CD4-positive, alpha-beta memory T cell (primary cell): ENCODE measurements at regions not wholly inside any gene's neighbourhood (a gene's known extent, or its start where the extent isn't known, plus 50 kb on each side); places are given as distances from the start of the nearest gene placed in this dataset.
"Not testable (repeated sequence)": the region's sequence is repeated elsewhere in the genome, so short reads cannot be mapped to it uniquely, and the experiment has no call there.

Experiments used
- CTCF ChIA-PET: fragments of 350-600 bp; sonication (Branson Sonifier 250); formaldehyde crosslinking; loops from one replicate; lab custom pipeline; 2021; ENCODE audit warnings: inconsistent platforms; ENCODE audit not compliant: partially characterized antibody; lab: Charles Lee
- POLR2A ChIA-PET: fragments of 350-600 bp; sonication (Branson Sonifier 250); formaldehyde crosslinking; loops from one replicate; lab custom pipeline; 2021; ENCODE audit not compliant: partially characterized antibody; lab: Charles Lee
- DNase-seq, 5 donors: peaks; one replicate each; pipeline versions ENCODE4 v3.0.0 to v3.0.0-alpha.2; 2020 to 2022; ENCODE audit warnings: mixed read lengths in 1 of 5
- H3K27ac ChIP-seq: one replicate; pipeline ENCODE4 v1.7.0; 2013; ENCODE audit warnings: low read depth, low read length
- H3K27me3 ChIP-seq: 2 replicates; pipeline ENCODE4 v1.7.0; 2013; ENCODE audit warnings: mild to moderate bottlenecking, low read length, moderate library complexity; ENCODE audit not compliant: insufficient read depth
- H3K36me3 ChIP-seq: 2 replicates; pipeline ENCODE4 v1.7.0; 2013; ENCODE audit warnings: mild to moderate bottlenecking, low read length, moderate library complexity; ENCODE audit not compliant: insufficient read depth
- H3K4me1 ChIP-seq: 2 replicates; pipeline ENCODE4 v1.7.0; 2013; ENCODE audit warnings: mild to moderate bottlenecking, low read length, moderate library complexity; ENCODE audit not compliant: insufficient read depth
- H3K4me3 ChIP-seq, 2 donors: one replicate each; pipeline ENCODE4 v1.7.0; 2013; ENCODE audit warnings: low read length in 2 of 2, mild to moderate bottlenecking in 1 of 2
- H3K9me3 ChIP-seq, 2 donors: one replicate each; pipeline ENCODE4 v1.7.0; 2013; ENCODE audit warnings: low read length in 2 of 2, control low read depth in 1 of 2; ENCODE audit not compliant: control insufficient read depth in 1 of 2
- H3K27ac Mint-ChIP-seq, 7 donors: one replicate each; pipeline ENCODE4 v1.8.0; 2020 to 2021; ENCODE audit warnings: mixed read lengths in 7 of 7, mild to moderate bottlenecking in 6 of 7, inconsistent platforms in 3 of 7, moderate library complexity in 3 of 7
- H3K27me3 Mint-ChIP-seq, 2 donors: one replicate each; pipeline ENCODE4 v1.8.0; 2020 to 2021; ENCODE audit warnings: mixed read lengths in 2 of 2
- H3K36me3 Mint-ChIP-seq, 2 donors: one replicate each; pipeline ENCODE4 v1.8.0; 2020 to 2021; ENCODE audit warnings: mixed read lengths in 2 of 2, inconsistent platforms in 1 of 2, mild to moderate bottlenecking in 1 of 2
- H3K4me1 Mint-ChIP-seq, 4 donors: one replicate each; pipeline ENCODE4 v1.8.0; 2020 to 2021; ENCODE audit warnings: mixed read lengths in 4 of 4, mild to moderate bottlenecking in 1 of 4
- H3K4me3 Mint-ChIP-seq, 8 donors: one replicate each; pipeline ENCODE4 v1.8.0; 2020 to 2021; ENCODE audit warnings: mixed read lengths in 8 of 8, mild to moderate bottlenecking in 7 of 8, moderate library complexity in 6 of 8, inconsistent platforms in 3 of 8
- H3K9me3 Mint-ChIP-seq, 8 donors: one replicate each; pipeline ENCODE4 v1.8.0; 2020 to 2021; ENCODE audit warnings: mixed read lengths in 8 of 8, mild to moderate bottlenecking in 5 of 8, inconsistent platforms in 3 of 8, moderate library complexity in 1 of 8
- intact Hi-C: fragments of 100-400 bp; cut with micrococcal nuclease; formaldehyde crosslinking; loops from one replicate; pipeline ENCODE4 v1.15.1; 2023

DNA sequence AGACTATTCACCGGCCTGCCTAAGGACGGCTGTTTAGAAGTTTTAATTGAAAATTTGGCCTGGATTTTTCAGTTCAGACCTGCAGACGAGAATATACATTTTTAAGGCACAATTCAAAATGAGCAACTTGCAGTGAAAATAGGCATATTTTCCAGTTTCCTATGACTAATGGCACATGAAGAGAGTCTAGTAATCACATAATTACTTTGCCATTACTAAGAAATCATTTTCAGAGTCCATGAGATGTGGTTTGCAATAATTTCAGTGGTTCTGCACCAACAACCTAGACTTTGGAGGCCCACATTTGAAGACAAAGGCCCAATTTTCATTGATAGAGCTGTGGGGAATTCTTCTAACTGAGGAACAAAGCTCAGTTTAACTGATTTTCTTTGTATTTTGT, 205.3 kb downstream of the SOX2 start:
- H3K27me3 ChIP-seq = no peaks in the 10 kb centered on the region
- ChIA-PET CTCF (no interaction called here), POLR2A (no interaction called here)
- H3K4me1 ChIP-seq = no peaks in the 10 kb centered on the region
- H3K27ac Mint-ChIP-seq = no peak overlapping the region
- no peaks in the 10 kb centered on the region for H3K27me3 Mint-ChIP-seq
- intact Hi-C loops = no loop called here
- H3K4me3 Mint-ChIP-seq = no peak overlapping the region
- no peaks in the 10 kb centered on the region for H3K36me3 ChIP-seq
- DNase-seq = no peak
- H3K4me3 ChIP-seq = no peak overlapping the region
- H3K36me3 Mint-ChIP-seq = no peaks in the 10 kb centered on the region
- H3K9me3 ChIP-seq = no peaks in the 10 kb centered on the region
- no peaks in the 10 kb centered on the region for H3K9me3 Mint-ChIP-seq
- no peaks in the 10 kb centered on the region for H3K4me1 Mint-ChIP-seq
- no peak overlapping the region for H3K27ac ChIP-seq

DNA sequence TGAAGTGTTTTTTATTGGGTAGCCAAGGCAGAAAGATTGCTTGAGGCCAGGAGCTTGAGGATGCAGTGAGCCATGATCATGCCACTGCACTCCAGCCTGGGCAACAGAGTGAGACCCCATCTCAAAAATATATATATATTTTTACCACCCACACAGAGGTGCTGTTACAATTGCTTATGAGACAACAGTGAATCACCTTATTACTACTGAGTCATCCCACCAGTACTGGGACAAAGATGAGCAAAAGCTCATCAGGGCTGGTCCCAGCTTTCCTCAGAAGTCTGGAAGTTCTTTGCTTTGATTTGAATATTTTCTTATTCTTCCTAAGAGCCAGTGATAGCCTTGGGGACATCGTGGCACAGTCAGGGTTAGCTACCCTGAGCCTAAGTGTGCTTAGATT, 207.7 kb downstream of the SOX2 start:
- Histone ChIP-seq H3K4me3 (no peak overlapping the region), H3K36me3 (no peaks in the 10 kb centered on the region), H3K9me3 (no peaks in the 10 kb centered on the region), H3K4me1 (no peaks in the 10 kb centered on the region), H3K27me3 (no peaks in the 10 kb centered on the region), H3K27ac (no peak overlapping the region)
- Mint-ChIP-seq H3K9me3 (peaks cover 0 to 4% (median under 1%) of the 10 kb centered on the region in 8 donors), H3K27me3 (no peaks in the 10 kb centered on the region), H3K4me1 (no peaks in the 10 kb centered on the region), H3K27ac (no peak overlapping the region), H3K4me3 (no peak overlapping the region), H3K36me3 (no peaks in the 10 kb centered on the region)
- POLR2A ChIA-PET = no interaction called here
- no peak for DNase-seq
- intact Hi-C loops = no loop called here
- CTCF ChIA-PET = no interaction called here

GRCh38 chr3:181920409-181920808, 208.7 kb downstream of the SOX2 start:
- no peaks in the 10 kb centered on the region for H3K36me3 ChIP-seq
- Mint-ChIP-seq H3K27ac (no peak overlapping the region), H3K27me3 (no peaks in the 10 kb centered on the region), H3K36me3 (no peaks in the 10 kb centered on the region), H3K4me3 (no peak overlapping the region), H3K4me1 (no peaks in the 10 kb centered on the region), H3K9me3 (peaks cover 0 to 11% (median 2%) of the 10 kb centered on the region in 8 donors)
- intact Hi-C loops = no loop called here
- ChIA-PET CTCF (no interaction called here), POLR2A (no interaction called here)
- DNase-seq = no peak
- no peaks in the 10 kb centered on the region for H3K9me3 ChIP-seq
- no peak overlapping the region for H3K27ac ChIP-seq
- no peak overlapping the region for H3K4me3 ChIP-seq
- no peaks in the 10 kb centered on the region for H3K27me3 ChIP-seq
- no peaks in the 10 kb centered on the region for H3K4me1 ChIP-seq

GRCh38 chr3:181921220-181921619, 209.5 kb downstream of the SOX2 start:
- Mint-ChIP-seq H3K27me3 (no peaks in the 10 kb centered on the region), H3K36me3 (no peaks in the 10 kb centered on the region), H3K9me3 (peaks cover 0 to 14% (median 4%) of the 10 kb centered on the region in 8 donors), H3K4me1 (no peaks in the 10 kb centered on the region), H3K27ac (no peak overlapping the region), H3K4me3 (no peak overlapping the region)
- no peaks in the 10 kb centered on the region for H3K9me3 ChIP-seq
- ChIA-PET CTCF (interaction anchor here (0.7 kb wide), 1 partner anchor 9 kb away, joined by 3 read pairs; no protein-coding TSS in a partner anchor), POLR2A (no interaction called here)
- H3K27ac ChIP-seq = no peak overlapping the region
- H3K4me1 ChIP-seq = no peaks in the 10 kb centered on the region
- DNase-seq = no peak
- no peaks in the 10 kb centered on the region for H3K27me3 ChIP-seq
- no peaks in the 10 kb centered on the region for H3K36me3 ChIP-seq
- intact Hi-C loops = no loop called here
- no peak overlapping the region for H3K4me3 ChIP-seq

DNA sequence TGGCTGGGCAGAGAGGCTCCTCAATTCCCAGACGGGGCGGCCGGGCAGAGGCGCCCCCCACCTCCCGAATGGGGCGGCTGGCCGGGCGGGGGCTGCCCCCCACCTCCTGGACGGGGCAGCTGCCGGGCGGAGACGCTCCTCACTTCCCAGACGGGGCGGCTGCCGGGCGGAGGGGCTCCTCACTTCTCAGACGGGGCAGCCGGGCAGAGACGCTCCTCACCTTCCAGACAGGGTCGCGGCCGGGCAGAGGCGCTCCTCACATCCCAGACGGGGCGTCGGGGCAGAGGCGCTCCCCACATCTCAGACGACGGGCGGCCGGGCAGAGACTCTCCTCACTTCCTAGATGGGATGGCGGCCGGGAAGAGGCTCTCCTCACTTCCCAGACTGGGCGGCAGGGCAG, 214.1 kb downstream of the SOX2 start:
- H3K9me3 Mint-ChIP-seq = peaks cover 4 to 38% (median 20%) of the 10 kb centered on the region in 8 donors
- H3K27me3 Mint-ChIP-seq, intact Hi-C loops: not testable (repeated sequence)

GRCh38 chr3:181929501-181929900, 217.8 kb downstream of the SOX2 start:
- H3K9me3 Mint-ChIP-seq = peaks cover 2 to 37% (median 19%) of the 10 kb centered on the region in 8 donors
- H3K4me1 Mint-ChIP-seq = no peaks in the 10 kb centered on the region
- H3K4me3 Mint-ChIP-seq = no peak overlapping the region
- Histone ChIP-seq H3K4me1 (no peaks in the 10 kb centered on the region), H3K27ac (no peak overlapping the region), H3K4me3 (no peak overlapping the region), H3K9me3 (no peaks in the 10 kb centered on the region), H3K27me3 (no peaks in the 10 kb centered on the region), H3K36me3 (no peaks in the 10 kb centered on the region)
- CTCF ChIA-PET = no interaction called here
- intact Hi-C loops = no loop called here
- no peak overlapping the region for H3K27ac Mint-ChIP-seq
- no peaks in the 10 kb centered on the region for H3K36me3 Mint-ChIP-seq
- H3K27me3 Mint-ChIP-seq = peaks cover 0 to 1% of the 10 kb centered on the region in 2 donors
- POLR2A ChIA-PET = no interaction called here
- DNase-seq = no peak

More for the DNA sequence above, 214.1 kb downstream of the SOX2 start:
- H3K27ac Mint-ChIP-seq, H3K27me3 ChIP-seq, H3K4me3 ChIP-seq, H3K4me1 ChIP-seq, H3K36me3 Mint-ChIP-seq, H3K36me3 ChIP-seq, DNase-seq, H3K27ac ChIP-seq, H3K4me1 Mint-ChIP-seq, CTCF ChIA-PET, H3K4me3 Mint-ChIP-seq, H3K9me3 ChIP-seq, POLR2A ChIA-PET: not testable (repeated sequence)

DNA sequence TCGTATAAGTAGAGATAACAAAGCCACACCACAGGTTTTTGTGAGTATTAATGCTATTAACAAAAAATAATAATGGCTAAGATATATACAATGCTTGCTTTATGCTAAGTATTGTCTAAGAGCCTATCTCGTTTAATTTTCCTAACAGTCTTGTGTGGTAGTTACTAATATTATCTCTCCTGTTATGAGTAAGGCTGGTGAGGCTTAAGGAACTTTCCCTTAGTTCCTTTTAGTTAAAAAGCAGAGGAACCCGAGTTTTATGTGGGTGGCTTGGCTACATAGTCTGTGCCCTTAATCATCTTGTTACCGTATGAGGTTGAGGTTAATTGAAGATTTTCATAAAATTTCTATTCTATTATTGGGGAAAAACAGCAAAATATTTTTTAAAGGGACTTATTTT, 218.4 kb downstream of the SOX2 start:
- H3K36me3 Mint-ChIP-seq = no peaks in the 10 kb centered on the region
- Histone ChIP-seq H3K36me3 (no peaks in the 10 kb centered on the region), H3K9me3 (no peaks in the 10 kb centered on the region), H3K4me1 (no peaks in the 10 kb centered on the region), H3K27me3 (no peaks in the 10 kb centered on the region), H3K4me3 (no peak overlapping the region), H3K27ac (no peak overlapping the region)
- no peaks in the 10 kb centered on the region for H3K4me1 Mint-ChIP-seq
- intact Hi-C loops = no loop called here
- ChIA-PET POLR2A (no interaction called here), CTCF (no interaction called here)
- peaks cover 0 to 1% of the 10 kb centered on the region in 2 donors for H3K27me3 Mint-ChIP-seq
- H3K9me3 Mint-ChIP-seq = peaks cover 2 to 32% (median 17%) of the 10 kb centered on the region in 8 donors
- H3K27ac Mint-ChIP-seq = no peak overlapping the region
- H3K4me3 Mint-ChIP-seq = no peak overlapping the region
- DNase-seq = no peak

GRCh38 chr3:181932039-181932438, 220.3 kb downstream of the SOX2 start:
- Mint-ChIP-seq H3K27me3 (peaks cover 0 to 1% of the 10 kb centered on the region in 2 donors), H3K4me3 (no peak overlapping the region), H3K9me3 (peaks cover 2 to 22% (median 11%) of the 10 kb centered on the region in 8 donors), H3K4me1 (no peaks in the 10 kb centered on the region), H3K36me3 (no peaks in the 10 kb centered on the region), H3K27ac (no peak overlapping the region)
- no peaks in the 10 kb centered on the region for H3K36me3 ChIP-seq
- ChIA-PET CTCF (no interaction called here), POLR2A (no interaction called here)
- H3K9me3 ChIP-seq = no peaks in the 10 kb centered on the region
- no peaks in the 10 kb centered on the region for H3K27me3 ChIP-seq
- no peaks in the 10 kb centered on the region for H3K4me1 ChIP-seq
- intact Hi-C loops = no loop called here
- H3K4me3 ChIP-seq = no peak overlapping the region
- DNase-seq = no peak
- H3K27ac ChIP-seq = no peak overlapping the region
